SW 1271 (cell line): ENCODE measurements at regions not wholly inside any gene's neighbourhood (a gene's known extent, or its start where the extent isn't known, plus 50 kb on each side); places are given as distances from the start of the nearest gene placed in this dataset.
"Not testable (repeated sequence)": the region's sequence is repeated elsewhere in the genome, so short reads cannot be mapped to it uniquely, and the experiment has no call there.

Experiments used
- DNase-seq, 2 experiments: peaks; one replicate each; lab custom pipeline; 2025; lab: John Stamatoyannopoulos, UW

- DNase-seq, result no peak
These were observed 699.8 kb downstream of the PTPRU start for GRCh38 chr1:29936031-29936544.

DNA sequence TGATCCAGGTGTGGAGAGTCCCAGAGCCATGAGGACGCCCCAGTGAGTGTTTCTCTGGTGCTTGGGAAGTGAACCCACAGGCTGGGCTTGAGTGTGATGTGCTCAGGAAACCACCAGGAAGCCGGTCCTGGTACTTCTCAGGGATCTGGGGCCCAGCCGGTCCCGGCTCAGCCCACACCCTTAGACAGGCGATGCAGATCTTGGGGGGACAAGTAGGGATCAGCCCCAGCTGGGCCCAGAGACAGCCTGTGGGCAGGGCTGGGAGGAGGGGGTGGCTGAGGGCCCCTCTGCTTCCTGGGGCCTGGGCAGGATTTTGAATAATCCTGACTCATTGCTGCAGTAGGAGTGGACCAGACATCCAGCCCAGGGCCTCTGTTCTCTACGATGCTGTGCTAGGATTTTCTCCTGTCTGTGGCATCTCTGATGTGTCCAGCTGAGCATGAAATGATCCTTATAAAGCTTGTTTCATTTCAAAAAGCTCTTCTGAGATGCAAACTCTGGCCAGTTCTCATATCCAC is 698.0 kb downstream of the PTPRU start:
- no peak for DNase-seq

DNA sequence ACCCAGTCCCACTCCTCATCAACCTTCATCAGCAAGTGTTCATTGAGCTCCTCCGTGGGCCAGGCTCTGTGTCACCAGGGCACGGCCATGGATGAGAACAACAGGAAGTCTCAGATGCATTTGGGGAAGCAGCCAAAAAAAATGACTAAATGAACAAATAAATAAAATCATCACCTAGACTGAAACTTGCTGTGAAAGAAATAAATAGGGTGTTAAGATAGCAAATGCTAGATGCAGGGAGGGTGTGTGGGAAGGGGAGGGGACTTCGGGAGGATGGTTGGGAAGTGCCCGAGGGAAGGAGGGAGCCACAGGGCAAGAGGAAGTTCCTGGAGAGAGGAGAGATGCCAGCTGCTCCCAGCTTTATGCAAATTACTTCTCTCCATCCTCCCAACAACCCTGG is 696.7 kb downstream of the PTPRU start:
- no peak for DNase-seq

GRCh38 chr1:29932626-29933025 is 696.3 kb downstream of the PTPRU start:
- DNase-seq, result no peak

- no peak for DNase-seq
These were observed 695.3 kb downstream of the PTPRU start for GRCh38 chr1:29931477-29932175.

DNA sequence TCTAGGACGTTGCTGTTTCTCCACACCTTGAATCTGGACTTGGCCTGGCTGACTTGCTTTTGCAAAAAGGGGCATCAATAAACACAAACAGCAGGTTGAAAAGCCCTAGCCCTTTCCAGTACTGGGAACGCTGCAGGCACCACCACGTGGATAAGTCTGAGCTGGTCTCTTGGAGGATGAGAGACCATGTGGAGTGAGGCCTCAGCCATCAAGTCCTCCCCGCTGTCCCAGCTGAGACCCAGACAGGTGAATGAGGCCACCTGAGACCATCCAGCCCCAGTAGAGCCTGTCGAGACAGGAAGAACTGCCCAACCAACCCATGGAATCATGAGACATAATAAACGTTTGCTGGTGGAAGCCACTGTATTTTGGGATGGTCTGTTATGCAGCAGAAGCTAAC is 688.7 kb downstream of the PTPRU start:
- no peak for DNase-seq

- no peak for DNase-seq
These were observed 687.7 kb downstream of the PTPRU start for GRCh38 chr1:29924017-29924431.

GRCh38 chr1:29921741-29922140 is 685.4 kb downstream of the PTPRU start:
- no peak for DNase-seq

GRCh38 chr1:29920784-29921183 is 684.5 kb downstream of the PTPRU start:
- DNase-seq, result no peak

- DNase-seq, result no peak
These were observed 684.0 kb downstream of the PTPRU start for GRCh38 chr1:29920316-29920715.

- DNase-seq, result not testable (repeated sequence)
These were observed 682.7 kb downstream of the PTPRU start for GRCh38 chr1:29919041-29919440.

DNA sequence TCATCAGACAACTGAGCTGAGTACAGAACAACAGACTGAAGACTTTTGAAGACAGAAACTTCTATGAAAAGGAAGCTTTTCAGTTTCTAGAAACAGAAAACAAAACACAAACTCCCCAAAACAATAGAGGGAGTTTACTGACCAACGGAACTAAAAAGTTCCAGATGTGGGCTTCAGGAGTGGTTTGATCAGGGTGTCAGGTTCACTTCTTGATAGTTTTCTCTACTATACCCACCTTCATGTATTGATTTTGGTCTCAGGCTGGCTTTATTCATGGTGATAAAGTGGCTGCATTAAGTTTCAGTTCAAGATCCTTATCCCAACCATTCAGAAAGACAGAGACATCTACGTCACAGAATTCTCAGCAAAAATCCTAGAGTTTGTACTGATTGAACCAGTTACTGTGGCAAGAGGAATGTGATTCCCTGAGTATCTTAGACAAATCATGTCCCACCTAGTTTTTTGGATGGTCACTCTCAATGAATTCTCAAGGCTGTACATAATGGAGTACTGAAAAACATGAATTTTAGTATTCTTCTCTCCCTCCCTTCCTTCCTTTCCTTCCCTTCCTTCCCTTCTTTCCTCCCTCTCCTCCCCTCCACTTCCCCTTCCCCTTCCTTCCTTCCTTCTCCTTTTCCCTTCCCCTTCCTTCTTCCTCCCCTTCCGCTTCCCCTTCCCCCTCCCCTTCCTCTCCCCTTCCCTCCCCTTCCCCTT is 680.5 kb downstream of the PTPRU start:
- no peak for DNase-seq

- DNase-seq, result no peak
These were observed 678.6 kb downstream of the PTPRU start for GRCh38 chr1:29914936-29915335.

DNA sequence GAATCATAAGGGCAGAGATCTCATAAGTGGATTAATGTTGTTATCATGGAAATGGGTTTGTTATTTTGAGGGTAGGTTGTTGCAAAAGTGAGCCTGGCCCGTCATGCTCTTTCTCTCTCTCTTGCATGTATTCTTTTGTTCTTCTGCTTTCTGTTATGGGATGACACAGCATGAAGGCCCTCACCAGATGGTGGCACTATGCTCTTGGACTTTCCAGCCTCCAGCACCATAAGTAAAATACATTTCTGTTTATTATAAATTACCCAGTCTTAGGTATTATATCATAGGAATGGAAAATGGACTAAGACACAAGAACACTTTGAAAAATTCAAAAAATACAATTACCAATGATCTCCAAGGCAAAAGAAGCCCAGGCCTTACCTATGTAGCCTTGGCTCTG is 676.1 kb downstream of the PTPRU start:
- DNase-seq, result peak in 1 of 2 experiments; percentile 22

DNA sequence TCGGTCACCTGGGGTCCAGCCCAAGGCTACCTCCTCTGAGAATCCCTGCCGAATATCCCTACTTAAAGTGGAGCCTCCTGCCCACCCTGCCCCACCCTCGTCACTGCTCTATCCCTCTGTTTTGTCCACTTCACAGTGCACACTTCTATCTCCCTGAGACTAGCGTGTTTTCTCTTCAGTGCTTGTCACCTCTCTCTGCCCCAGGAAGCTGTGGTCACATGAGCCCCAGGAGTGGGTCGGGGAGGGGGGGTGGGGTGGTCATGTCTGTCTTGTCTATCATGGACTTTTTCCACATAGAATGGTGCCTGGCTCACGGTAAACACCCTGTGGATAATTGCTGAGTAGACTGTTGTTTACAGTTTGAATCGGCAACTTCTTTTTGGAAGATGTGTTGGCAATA is 673.6 kb downstream of the PTPRU start:
- DNase-seq, result no peak

DNA sequence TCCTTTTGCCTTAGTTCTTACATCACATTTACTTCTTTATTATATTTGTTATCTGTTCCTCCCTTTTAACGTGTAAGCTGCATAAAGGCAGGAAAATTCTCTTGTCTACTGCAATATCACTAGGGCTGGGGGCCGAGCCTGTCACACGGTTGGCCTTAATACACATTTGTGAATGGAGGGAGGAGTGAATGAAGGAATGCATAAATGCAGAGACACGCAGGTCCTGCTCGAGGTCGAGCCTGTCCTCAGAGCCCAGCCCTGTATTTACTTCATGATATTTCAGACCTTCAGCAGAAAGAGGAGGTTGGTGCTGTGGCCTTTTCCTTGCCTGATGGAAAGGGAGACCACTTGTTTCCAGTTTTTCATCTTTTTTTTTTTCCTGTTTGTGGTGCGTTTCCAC is 671.3 kb downstream of the PTPRU start:
- DNase-seq, result no peak

GRCh38 chr1:29906927-29907326 is 670.6 kb downstream of the PTPRU start:
- DNase-seq, result no peak

- no peak for DNase-seq
These were observed 667.3 kb downstream of the PTPRU start for GRCh38 chr1:29903548-29904166.

- DNase-seq, result no peak
These were observed 665.5 kb downstream of the PTPRU start for GRCh38 chr1:29901624-29902325.

DNA sequence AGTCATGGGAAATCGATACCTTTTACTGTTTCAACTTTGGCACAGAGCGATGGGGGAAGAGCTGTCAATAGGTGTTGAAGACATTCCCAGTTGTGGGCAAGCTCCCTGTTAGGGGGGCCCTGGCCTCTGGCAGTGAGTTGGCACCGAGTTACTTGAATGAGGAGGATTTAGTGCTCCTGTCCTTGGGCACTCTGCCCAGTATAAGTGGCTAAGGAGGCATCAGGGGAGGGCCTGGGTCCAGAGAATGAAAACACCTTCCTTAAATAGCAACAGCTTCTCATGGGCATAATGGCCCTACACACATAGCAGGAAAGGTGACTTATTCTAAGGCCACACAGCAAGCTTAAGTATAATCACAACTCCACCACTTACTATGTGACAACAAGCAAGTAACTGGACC is 664.4 kb downstream of the PTPRU start:
- DNase-seq, result no peak

GRCh38 chr1:29900104-29900679 is 663.9 kb downstream of the PTPRU start:
- DNase-seq, result no peak
